Mesothelial cell of epicardium (in vitro differentiated cells): ENCODE measurements at regions not wholly inside any gene's neighbourhood (a gene's known extent, or its start where the extent isn't known, plus 50 kb on each side); places are given as distances from the start of the nearest gene placed in this dataset.

Experiments used
- DNase-seq, 2 experiments: peaks; one replicate each; pipeline ENCODE4 v3.0.0; 2021; ENCODE audit warnings: low spot score in 2 of 2; ENCODE audit not compliant: unreplicated experiment in 2 of 2
- H3K27ac Mint-ChIP-seq: 2 replicates; pipeline ENCODE4 v1.8.0; 2021; ENCODE audit warnings: mixed read lengths
- H3K27me3 Mint-ChIP-seq: 2 replicates; pipeline ENCODE4 v1.8.0; 2021; ENCODE audit warnings: low read depth, mixed read lengths
- H3K36me3 Mint-ChIP-seq: 2 replicates; pipeline ENCODE4 v1.8.0; 2021; ENCODE audit warnings: mixed read lengths
- H3K4me1 Mint-ChIP-seq: 2 replicates; pipeline ENCODE4 v1.8.0; 2021; ENCODE audit warnings: mixed read lengths
- H3K4me3 Mint-ChIP-seq: 2 replicates; pipeline ENCODE4 v1.8.0; 2021; ENCODE audit warnings: mild to moderate bottlenecking, moderate library complexity, mixed read lengths
- H3K9me3 Mint-ChIP-seq: 2 replicates; pipeline ENCODE4 v1.8.0; 2021; ENCODE audit warnings: mixed read lengths
- TF ChIP-seq, protein P1 (sequence below): fragments of 200-600 bp; sonication (generic); IDR thresholded peaks from one replicate; pipeline ENCODE4 v1.5.0; 2021; ENCODE audit warnings: antibody characterized with exemption; ENCODE audit not compliant: unreplicated experiment

GRCh38 chr3:73964818-73965217, 340.1 kb upstream of the PDZRN3 start:
- H3K27ac Mint-ChIP-seq, result no peak overlapping the region
- H3K4me1 Mint-ChIP-seq, result peaks cover 3% of the 10 kb centered on the region
- no peaks in the 10 kb centered on the region for H3K9me3 Mint-ChIP-seq
- TF ChIP-seq, protein P1, sequence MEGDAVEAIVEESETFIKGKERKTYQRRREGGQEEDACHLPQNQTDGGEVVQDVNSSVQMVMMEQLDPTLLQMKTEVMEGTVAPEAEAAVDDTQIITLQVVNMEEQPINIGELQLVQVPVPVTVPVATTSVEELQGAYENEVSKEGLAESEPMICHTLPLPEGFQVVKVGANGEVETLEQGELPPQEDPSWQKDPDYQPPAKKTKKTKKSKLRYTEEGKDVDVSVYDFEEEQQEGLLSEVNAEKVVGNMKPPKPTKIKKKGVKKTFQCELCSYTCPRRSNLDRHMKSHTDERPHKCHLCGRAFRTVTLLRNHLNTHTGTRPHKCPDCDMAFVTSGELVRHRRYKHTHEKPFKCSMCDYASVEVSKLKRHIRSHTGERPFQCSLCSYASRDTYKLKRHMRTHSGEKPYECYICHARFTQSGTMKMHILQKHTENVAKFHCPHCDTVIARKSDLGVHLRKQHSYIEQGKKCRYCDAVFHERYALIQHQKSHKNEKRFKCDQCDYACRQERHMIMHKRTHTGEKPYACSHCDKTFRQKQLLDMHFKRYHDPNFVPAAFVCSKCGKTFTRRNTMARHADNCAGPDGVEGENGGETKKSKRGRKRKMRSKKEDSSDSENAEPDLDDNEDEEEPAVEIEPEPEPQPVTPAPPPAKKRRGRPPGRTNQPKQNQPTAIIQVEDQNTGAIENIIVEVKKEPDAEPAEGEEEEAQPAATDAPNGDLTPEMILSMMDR, result no peak
- H3K27me3 Mint-ChIP-seq, result peaks cover 32% of the 10 kb centered on the region
- no peaks in the 10 kb centered on the region for H3K36me3 Mint-ChIP-seq
- no peak for DNase-seq
- H3K4me3 Mint-ChIP-seq, result no peak overlapping the region

GRCh38 chr3:73955494-73956070, 330.8 kb upstream of the PDZRN3 start:
- Mint-ChIP-seq H3K27ac (no peak overlapping the region), H3K36me3 (no peaks in the 10 kb centered on the region), H3K27me3 (no peaks in the 10 kb centered on the region), H3K4me1 (peaks cover 10% of the 10 kb centered on the region), H3K9me3 (peaks cover 17% of the 10 kb centered on the region), H3K4me3 (no peak overlapping the region)
- no peak for DNase-seq
- TF ChIP-seq, protein P1, result no peak

DNA sequence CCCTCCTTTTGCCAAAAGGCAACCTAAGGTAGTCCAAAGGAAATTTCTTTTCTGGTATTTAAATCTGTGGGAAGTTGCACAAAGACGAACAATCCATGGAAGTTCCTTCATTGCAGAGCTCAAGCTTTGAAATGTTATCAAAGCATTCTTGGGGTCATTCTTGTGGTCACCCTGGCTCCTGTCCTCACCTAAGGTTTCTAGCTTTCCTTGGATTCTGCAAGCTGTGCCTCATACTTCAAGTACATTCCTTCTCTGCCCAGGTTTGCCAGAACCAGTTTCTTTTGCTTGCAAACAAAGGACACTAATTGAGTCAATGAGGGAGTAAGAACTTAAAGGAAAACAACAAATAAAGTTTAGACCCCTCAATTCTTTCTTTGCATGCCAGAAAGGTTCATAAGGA, 329.8 kb upstream of the PDZRN3 start:
- no peaks in the 10 kb centered on the region for H3K27me3 Mint-ChIP-seq
- H3K36me3 Mint-ChIP-seq, result no peaks in the 10 kb centered on the region
- H3K27ac Mint-ChIP-seq, result no peak overlapping the region
- H3K9me3 Mint-ChIP-seq, result peaks cover 17% of the 10 kb centered on the region
- no peak overlapping the region for H3K4me3 Mint-ChIP-seq
- TF ChIP-seq, protein P1, result no peak
- DNase-seq, result no peak
- H3K4me1 Mint-ChIP-seq, result peaks cover 10% of the 10 kb centered on the region

- H3K27ac Mint-ChIP-seq, result no peak overlapping the region
- H3K9me3 Mint-ChIP-seq, result peaks cover 9% of the 10 kb centered on the region
- TF ChIP-seq, protein P1, result no peak
- H3K36me3 Mint-ChIP-seq, result no peaks in the 10 kb centered on the region
- peaks cover 10% of the 10 kb centered on the region for H3K4me1 Mint-ChIP-seq
- DNase-seq, result no peak
- H3K4me3 Mint-ChIP-seq, result no peak overlapping the region
- H3K27me3 Mint-ChIP-seq, result no peaks in the 10 kb centered on the region
Observed at GRCh38 chr3:73952781-73953180, 328.0 kb upstream of the PDZRN3 start.

- peaks cover 10% of the 10 kb centered on the region for H3K4me1 Mint-ChIP-seq
- TF ChIP-seq, protein P1, result no peak
- H3K27me3 Mint-ChIP-seq, result no peaks in the 10 kb centered on the region
- no peaks in the 10 kb centered on the region for H3K36me3 Mint-ChIP-seq
- H3K9me3 Mint-ChIP-seq, result no peaks in the 10 kb centered on the region
- no peak for DNase-seq
- no peak overlapping the region for H3K27ac Mint-ChIP-seq
- H3K4me3 Mint-ChIP-seq, result no peak overlapping the region
Observed at GRCh38 chr3:73950865-73951558, 326.3 kb upstream of the PDZRN3 start.
